ENCODE measurements at regions not wholly inside any gene's neighbourhood (a gene's known extent, or its start where the extent isn't known, plus 50 kb on each side); places are given as distances from the start of the nearest gene placed in this dataset.
"Not testable (repeated sequence)": the region's sequence is repeated elsewhere in the genome, so short reads cannot be mapped to it uniquely, and the experiment has no call there.

DNA sequence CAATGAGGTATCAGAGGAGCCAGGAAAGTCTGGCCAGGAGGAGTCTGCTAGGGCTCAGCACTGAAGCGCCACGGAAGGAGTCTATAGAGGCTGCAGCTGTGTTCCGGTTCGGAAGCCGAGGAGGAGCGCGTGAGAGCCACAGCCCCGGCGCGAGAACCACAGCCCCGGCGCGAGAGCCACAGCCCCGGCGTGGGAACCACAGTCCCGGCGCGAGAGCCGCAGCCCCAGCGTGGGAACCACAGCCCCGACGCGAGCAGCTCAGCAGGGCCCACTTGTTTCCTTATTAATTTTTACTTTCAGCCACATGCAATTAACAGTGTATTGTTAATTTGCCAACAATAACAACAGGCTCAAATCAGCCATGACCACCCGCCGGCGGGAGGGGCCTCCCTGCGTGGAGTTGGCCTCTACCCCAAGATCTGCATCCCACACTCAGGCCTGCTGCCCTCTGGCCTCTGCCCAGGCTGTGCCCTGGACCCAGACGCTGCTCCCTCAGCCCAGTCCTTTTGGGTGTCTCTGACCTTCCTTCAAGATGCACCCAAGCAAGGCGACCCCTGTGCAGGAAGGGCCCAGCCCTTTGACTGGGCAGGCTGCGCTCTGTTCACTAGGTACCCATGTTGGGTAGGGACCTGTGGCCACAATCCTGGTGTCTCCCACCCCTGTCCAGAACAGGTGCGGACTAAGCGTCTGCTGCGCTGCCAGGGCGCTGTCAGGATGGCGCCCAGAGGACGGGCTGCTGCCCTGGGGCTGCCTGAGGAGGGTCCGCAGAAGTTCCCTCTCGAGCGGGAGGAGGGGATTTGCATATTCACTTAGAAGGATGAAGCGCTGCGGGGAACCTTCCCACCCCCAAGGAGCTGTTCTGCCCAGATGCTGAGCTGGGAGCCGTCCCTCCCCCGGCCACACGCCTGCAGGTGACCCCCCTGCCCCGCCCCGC is 113.8 kb downstream of the ADRA2C start:
- DNase-seq (ENCODE audit: low read depth, low spot score), result no peak

- no peak for DNase-seq (ENCODE audit: low read depth, low spot score)
Measured at GRCh38 chr4:3880615-3881120, 114.5 kb downstream of the ADRA2C start.

GRCh38 chr4:3882316-3882885 is 116.2 kb downstream of the ADRA2C start:
- not testable (repeated sequence) for DNase-seq (ENCODE audit: low read depth, low spot score)

DNA sequence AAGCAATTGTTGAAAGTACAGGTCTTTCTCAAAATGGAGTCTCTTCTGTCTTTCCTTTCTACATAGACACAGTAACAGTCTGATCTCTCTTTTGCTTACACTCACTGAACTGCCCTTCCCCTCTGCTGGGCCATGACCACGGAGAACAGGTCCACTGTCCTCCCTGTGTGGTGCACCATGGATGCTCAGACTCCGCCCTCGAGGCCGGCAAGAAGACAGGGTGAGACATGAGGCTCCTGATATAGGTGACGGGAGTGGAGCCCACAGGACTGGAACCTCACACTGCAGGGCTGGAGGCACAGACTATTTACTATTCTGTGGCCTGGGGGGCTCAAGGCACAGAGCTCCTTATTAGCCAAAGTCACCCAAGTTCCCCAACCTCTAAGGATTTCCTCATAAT is 118.1 kb downstream of the ADRA2C start:
- DNase-seq (ENCODE audit: low read depth, low spot score), result not testable (repeated sequence)

DNA sequence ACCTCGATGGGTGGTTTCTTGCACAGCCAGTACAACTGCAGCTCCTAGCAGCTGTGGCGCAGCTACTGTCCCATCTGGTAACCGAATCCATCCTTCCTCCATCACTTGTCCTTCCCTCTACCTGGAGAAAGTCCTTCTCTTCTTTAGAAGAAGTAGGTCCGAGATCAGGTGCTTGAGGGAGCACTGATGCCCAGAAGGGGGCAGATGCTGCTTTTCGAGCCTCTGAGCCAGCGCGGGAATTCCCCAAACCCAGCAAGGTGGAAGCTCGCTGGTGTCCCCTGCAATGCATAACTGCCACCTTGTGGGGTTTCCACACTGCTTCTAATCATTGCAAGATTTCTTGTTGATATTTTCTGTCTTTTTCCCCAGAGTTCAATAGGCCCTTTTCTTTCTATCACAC is 127.4 kb downstream of the ADRA2C start:
- not testable (repeated sequence) for DNase-seq (ENCODE audit: low read depth, low spot score)

DNA sequence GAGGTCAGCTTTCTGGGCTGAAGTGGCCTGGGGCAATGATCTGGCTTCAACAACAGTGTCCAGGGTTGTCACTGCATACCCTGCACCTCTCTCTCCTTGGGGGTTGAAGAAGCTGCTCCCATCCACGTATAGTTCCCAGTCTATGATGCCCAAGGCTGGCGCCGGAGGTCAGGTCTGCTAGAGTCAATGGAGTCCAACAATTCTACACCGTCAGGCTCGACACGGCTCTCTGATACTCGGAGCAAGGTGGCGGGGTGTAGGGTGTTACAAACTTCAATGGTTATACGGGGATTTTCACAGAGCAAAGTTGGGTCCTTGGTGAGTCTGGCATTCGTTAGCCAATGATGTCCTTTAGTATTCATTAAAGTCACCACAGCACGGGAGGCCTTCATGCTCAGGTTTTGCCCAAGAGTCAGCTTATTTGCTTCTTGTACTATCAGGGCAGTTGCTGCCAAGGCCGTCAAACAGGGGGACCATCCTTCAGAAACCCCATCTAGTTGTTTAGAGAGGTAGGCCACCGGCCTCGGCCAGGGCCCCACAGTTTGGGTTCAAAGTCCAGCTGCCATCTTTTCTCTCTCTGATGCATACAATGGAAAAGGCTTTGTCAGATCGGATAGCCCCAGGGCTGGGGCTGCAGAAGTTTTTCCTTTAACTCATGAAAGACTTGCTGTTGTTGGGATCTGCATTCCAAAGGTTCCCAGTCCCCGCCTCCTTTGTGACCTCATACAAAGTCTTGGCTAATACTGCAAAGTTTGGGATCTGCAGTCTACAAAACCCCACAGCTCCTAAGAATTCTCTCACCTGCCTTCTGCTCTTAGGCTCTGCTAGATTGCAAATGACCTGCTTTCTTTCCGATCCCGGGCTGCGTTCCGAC is 128.1 kb downstream of the ADRA2C start:
- DNase-seq (ENCODE audit: low read depth, low spot score), result not testable (repeated sequence)

DNA sequence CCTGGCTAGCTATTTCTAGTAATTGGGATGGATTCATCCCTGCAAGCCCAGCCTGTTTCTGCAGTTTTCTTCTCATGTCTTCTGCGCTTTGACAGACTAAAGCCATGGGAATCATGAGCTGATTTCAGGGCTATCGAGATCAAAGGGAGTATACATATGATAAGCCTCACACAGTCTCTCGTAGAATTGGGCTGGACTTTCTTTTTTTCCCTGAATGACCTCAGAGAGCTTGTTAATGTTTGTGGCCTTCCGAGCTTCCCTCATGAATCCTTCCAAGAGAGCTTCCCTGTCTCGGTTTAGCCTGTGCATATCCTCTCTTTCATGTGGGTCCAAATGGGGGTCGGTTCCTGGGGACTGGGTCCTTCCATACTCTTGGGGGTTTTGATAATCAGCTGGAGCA is 130.3 kb downstream of the ADRA2C start:
- DNase-seq (ENCODE audit: low read depth, low spot score), result no peak

DNA sequence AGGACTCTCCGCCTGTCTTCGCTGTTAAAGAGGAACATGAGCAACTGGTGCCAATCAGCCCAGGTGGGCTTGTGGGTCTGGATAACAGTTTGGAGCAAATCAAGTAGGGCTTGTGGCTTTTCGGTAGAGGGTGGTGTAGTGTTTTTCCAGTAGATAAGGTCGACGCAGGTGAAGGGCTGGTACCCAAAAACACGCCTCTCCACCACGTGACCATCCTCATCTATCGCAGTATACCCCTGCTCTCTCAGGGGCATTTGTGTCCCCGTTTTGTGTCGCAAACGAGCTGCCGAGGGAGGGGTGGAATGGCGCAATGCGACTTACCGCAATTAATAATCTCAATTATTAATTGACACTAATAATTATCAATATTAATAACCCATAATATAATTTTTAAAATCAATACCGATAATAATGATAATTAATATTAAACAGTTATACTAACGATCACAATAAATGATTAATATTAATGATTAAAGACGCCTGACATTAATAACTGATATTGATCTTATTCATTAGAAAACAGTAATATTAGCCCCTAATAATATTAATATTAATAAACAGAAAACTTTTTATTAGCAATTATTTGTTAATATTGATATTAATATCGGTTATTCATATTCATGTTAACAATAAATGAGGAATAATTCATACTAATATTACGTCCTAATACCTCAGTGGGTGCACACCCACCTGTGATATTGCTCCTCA is 130.8 kb downstream of the ADRA2C start:
- not testable (repeated sequence) for DNase-seq (ENCODE audit: low read depth, low spot score)

- DNase-seq (ENCODE audit: low read depth, low spot score), result no peak
Measured at GRCh38 chr4:3898098-3898497, 131.9 kb downstream of the ADRA2C start.

DNA sequence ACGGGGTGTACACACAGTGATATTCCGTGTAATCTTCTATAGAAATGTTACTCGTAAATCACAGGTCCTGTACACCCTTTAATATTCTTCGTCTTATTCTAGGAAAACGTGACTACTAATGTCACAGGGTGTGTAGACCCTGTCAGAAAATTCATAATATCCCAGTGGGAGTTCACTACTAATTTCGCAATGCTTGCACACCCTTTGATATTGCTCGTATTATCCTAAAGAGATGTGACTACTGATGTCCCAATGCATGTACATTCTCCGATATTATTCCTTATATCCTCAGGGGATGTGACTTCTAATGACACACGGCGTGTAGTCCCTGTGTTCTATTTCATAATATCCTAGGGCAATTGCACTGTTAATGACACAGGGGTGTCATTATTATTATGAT is 132.7 kb downstream of the ADRA2C start:
- DNase-seq (ENCODE audit: low read depth, low spot score), result not testable (repeated sequence)

DNA sequence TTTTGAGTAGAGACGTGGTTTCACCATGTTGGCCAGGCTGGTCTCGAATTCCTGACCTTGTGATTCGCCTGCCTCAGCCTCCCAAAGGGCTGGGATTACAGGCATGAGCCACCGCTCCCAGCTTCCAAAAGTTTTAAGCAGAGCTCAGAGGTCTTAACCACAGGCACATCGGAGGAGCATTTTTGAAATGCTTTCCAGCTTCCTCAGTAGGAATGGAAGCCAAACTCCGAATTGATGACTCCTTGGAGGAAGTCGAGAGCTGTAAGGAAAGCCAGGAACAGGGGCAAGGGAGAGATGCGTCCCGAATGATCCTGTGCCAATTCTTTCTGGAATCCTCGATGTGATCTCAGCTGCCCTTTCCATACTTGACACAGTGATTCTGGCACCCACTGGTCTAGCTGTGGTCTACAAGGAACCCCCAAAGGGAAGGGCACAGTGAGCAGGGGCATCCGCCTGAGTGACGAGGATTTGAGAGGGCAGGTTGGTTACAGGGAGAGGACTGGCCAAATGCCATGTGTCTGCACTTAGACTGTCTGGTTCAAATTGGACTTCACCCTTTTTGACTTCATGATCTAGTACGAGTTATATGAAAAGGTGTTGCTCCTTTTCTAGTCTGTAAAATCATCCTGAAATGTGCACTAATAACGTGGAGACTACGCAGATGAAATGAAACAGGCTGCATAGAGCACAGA is 138.2 kb downstream of the ADRA2C start:
- DNase-seq (ENCODE audit: low read depth, low spot score), result not testable (repeated sequence)

- not testable (repeated sequence) for DNase-seq (ENCODE audit: low read depth, low spot score)
Measured at GRCh38 chr4:3909616-3910015, 143.4 kb downstream of the ADRA2C start.

- DNase-seq (ENCODE audit: low read depth, low spot score), result not testable (repeated sequence)
Measured at GRCh38 chr4:3910161-3910950, 144.2 kb downstream of the ADRA2C start.

DNA sequence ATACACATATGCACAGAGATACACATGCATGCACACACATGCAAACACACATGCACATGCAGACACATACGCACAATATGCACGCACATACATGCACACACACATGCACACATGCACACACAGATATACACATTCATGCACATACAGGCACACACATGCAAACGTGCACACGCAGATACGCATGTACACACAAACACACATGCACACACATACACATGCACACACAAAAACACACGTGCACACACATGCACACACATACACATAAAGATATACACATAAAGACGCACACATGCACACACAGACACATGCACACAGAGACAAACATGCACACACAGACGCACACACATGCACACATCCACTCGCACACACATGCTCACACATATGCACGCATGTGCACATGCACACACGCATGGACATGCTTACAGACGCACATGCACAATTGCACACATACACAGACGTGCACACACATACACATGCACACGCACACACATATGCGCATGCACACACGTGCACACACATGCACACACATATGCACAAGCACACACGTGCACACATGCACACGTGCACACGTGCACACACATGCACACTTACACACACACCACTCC is 145.2 kb downstream of the ADRA2C start:
- DNase-seq (ENCODE audit: low read depth, low spot score), result no peak

DNA sequence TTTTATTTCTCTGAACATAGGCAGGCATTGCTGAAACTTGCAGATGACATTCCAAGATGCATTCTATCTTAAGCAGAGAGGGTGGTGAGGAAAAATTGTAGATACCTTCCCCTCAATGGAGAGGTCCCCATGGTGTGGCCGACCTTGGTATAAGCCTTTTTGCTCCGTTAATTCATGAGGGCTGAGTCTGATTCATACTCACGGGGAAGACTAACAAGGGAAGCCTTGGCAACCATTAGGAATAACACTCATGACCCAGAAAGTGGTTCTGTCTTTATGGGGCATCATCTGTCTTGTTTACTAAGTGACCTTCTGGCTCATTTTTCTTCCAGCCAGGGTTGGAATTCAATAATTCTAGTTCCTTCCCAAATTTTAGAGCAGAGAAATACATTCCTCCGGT is 148.3 kb downstream of the ADRA2C start:
- DNase-seq (ENCODE audit: low read depth, low spot score), result not testable (repeated sequence)

- peak; percentile 21 for DNase-seq (ENCODE audit: low read depth, low spot score)
Measured at GRCh38 chr4:3919509-3919908, 153.3 kb downstream of the ADRA2C start.

DNA sequence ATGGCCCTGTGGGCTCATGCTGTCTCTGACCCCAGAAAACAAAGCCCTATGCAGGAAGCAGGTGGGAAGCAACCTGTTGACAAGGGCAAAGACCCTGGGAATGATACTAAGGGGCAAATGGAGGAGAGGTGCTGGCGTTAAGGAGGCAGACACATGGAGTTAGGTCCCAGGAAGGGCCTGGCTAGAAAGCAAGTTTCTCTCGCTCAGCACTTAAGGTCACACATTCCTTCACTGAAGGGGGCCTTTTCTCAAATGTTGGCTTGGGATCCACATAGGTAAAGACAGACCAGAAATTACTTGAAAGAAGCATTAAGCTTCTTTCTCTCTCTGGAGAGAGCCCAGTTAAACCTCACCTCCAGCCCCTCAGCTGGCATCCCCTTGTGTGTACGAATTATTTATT is 155.7 kb downstream of the ADRA2C start:
- DNase-seq (ENCODE audit: low read depth, low spot score), result not testable (repeated sequence)

GRCh38 chr4:3925841-3926240 is 159.7 kb downstream of the ADRA2C start:
- not testable (repeated sequence) for DNase-seq (ENCODE audit: low read depth, low spot score)

DNA sequence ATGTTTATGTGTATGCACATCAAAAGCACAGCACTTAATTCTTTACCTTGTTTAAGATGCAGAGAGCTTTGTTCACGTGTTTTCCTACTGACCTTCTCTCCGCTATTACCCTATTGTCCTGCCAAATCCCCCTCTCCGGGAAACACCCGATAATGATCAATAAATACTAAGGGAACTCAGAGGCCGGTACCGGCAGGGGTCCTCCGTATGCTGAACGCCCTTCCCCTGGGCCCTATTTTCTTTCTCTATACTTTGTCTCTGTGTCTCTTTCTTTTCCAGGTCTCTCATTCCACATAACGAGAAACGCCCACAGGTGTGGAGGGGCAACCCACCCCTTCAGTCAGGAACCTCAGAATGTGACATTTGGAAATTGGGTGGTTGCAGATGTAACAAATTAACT is 160.1 kb downstream of the ADRA2C start:
- DNase-seq (ENCODE audit: low read depth, low spot score), result not testable (repeated sequence)

Data from brain pericyte (primary cell).